SH-SY5Y (cell line): ENCODE measurements at regions not wholly inside any gene's neighbourhood (a gene's known extent, or its start where the extent isn't known, plus 50 kb on each side); places are given as distances from the start of the nearest gene placed in this dataset.

Experiments used
- GATA2 ChIP-seq: IDR thresholded peaks from 2 replicates; pipeline ENCODE4 v1.6.1; 2011; ENCODE audit warnings: mild to moderate bottlenecking, low read depth, low read length
- GATA3 ChIP-seq: IDR thresholded peaks from 2 replicates; pipeline ENCODE4 v1.6.1; 2011; ENCODE audit warnings: low read depth, mild to moderate bottlenecking, low read length, moderate library complexity

DNA sequence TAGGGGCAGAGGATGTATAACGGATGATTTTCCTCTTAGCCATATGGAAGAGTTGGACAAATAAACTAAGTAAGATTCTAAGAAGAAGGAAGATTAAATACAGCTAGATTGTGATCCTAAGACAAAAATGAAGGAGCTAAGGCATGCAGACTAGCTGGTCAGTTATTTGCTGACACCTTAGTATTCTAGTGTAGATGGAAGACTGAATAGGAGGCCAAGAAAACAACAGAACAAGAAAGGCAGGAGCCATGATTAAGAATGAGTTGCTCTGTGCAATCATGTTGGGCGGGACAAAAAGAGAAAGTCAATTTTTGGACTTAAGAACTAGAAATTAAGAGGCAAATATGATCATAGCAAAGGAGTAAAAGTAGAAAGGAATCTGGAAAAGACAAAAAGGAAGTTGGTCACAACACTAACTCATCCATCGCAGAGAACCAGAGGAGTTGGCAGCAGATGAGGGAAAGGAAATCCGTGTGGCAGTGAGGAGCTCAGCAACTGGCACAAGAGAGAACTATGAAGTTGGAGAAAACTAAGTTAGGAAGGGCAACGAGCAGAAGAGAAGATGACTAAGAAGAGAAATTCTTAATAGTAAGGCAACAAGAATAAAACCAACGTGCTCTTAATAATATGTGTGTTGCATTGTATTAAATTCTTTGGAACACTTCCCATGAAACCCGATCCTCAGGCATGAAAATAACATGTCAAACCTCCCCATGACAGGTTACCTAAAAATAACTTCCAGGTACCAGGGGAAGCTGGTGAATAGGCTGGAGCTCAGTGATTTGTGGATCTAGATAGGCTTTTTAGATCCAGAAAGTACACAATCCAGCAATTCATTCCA is 234.4 kb downstream of the LTN1 start:
- TF ChIP-seq GATA2 (no peak), GATA3 (no peak)
